Ishikawa (cell line): ENCODE measurements at regions not wholly inside any gene's neighbourhood (a gene's known extent, or its start where the extent isn't known, plus 50 kb on each side); places are given as distances from the start of the nearest gene placed in this dataset.

Experiments used
- CREB1 ChIP-seq: IDR thresholded peaks from 2 replicates; pipeline ENCODE4 v1.6.1; 2012; ENCODE audit warnings: low read depth
- EP300 ChIP-seq: IDR thresholded peaks from 2 replicates; pipeline ENCODE4 v1.6.1; 2012; ENCODE audit warnings: borderline replicate concordance
- FOXM1 ChIP-seq: IDR thresholded peaks from 2 replicates; pipeline ENCODE4 v1.6.1; 2012; ENCODE audit warnings: low read depth, borderline replicate concordance
- NFIC ChIP-seq: IDR thresholded peaks from 2 replicates; pipeline ENCODE4 v1.6.1; 2012
- TAF1 ChIP-seq: IDR thresholded peaks from 2 replicates; pipeline ENCODE4 v1.6.1; 2012; ENCODE audit warnings: low read depth, mild to moderate bottlenecking
- TCF12 ChIP-seq: IDR thresholded peaks from 2 replicates; pipeline ENCODE4 v1.6.1; 2012; ENCODE audit warnings: low read depth
- YY1 ChIP-seq: IDR thresholded peaks from 2 replicates; pipeline ENCODE4 v1.6.1; 2012; ENCODE audit warnings: low read depth
- TF ChIP-seq, protein P1 (sequence below): IDR thresholded peaks from 2 replicates; pipeline ENCODE4 v1.6.1; 2012
- TF ChIP-seq, protein P2 (sequence below): IDR thresholded peaks from 2 replicates; pipeline ENCODE4 v1.6.1; 2012

DNA sequence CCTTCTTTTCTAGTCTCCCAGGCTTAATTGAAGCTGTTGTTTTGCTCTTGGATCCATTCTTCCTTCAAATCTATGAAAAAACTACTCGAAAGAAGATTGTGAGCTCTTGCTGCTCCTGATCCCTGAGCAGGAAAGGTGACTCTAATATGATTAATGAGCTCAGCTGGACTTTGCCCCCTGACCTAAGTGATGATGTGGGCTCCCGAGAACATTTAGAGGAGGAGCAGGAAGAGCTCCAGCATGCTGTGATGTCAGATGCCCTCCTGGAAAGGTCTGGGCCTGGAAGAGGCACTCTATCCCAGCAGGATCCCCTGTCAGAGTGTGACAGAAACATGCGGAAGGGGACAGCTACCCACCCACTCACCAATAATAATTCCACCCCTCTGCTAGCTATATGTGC is 117.9 kb upstream of the PELI1 start:
- TF ChIP-seq, protein P1, sequence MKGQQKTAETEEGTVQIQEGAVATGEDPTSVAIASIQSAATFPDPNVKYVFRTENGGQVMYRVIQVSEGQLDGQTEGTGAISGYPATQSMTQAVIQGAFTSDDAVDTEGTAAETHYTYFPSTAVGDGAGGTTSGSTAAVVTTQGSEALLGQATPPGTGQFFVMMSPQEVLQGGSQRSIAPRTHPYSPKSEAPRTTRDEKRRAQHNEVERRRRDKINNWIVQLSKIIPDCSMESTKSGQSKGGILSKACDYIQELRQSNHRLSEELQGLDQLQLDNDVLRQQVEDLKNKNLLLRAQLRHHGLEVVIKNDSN: no peak
- TF ChIP-seq EP300 (no peak), FOXM1 (no peak), NFIC (no peak), TCF12 (no peak), CREB1 (no peak), YY1 (no peak), TAF1 (no peak)
- TF ChIP-seq, protein P2, sequence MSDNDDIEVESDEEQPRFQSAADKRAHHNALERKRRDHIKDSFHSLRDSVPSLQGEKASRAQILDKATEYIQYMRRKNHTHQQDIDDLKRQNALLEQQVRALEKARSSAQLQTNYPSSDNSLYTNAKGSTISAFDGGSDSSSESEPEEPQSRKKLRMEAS: no peak
